Vagina (tissue), 2 donors: ENCODE measurements at regions not wholly inside any gene's neighbourhood (a gene's known extent, or its start where the extent isn't known, plus 50 kb on each side); places are given as distances from the start of the nearest gene placed in this dataset.

Source experiments
- CTCF ChIP-seq, 3 experiments: fragments of 450-650 bp in 2 of 3; fragments of 200-600 bp in 1 of 3; sonication (generic) in 1 of 3; IDR thresholded peaks; one replicate each; pipeline ENCODE4 v1.5.1; 2017 to 2019; ENCODE audit warnings: antibody characterized with exemption in 3 of 3, mild to moderate bottlenecking in 2 of 3, moderate library complexity in 2 of 3
- POLR2A ChIP-seq, 2 donors: fragments of 450-650 bp; IDR thresholded peaks; one replicate each; pipeline ENCODE4 v1.6.1; 2017; ENCODE audit warnings: antibody characterized with exemption in 2 of 2, mild to moderate bottlenecking in 2 of 2, moderate library complexity in 2 of 2

DNA sequence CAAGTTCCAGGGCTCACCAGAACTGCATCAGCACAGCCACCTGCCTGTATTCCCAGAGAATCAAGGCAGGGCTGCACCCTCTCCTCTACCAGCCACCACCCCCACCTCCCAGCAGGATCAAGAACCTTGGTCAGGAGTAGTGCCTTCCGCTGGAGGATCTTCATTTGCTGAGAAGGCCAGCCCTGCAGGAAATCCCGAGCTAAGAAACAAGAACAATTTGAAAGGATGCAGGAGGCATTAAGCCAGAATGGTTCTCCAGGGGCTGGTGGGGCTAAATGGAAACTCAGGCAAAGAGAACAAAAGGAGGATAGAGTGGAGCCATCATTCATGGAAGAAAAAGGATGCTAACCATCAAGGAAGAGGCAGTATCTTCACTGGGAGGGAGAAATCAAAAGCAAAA, 147.3 kb upstream of the SLC14A2 start:
- TF ChIP-seq CTCF (IDR thresholded peaks at IDR 0.05) (no peak), POLR2A (IDR thresholded peaks at IDR 0.05) (no peak)
